Parathyroid adenoma (tissue), 2 donors: ENCODE measurements at regions not wholly inside any gene's neighbourhood (a gene's known extent, or its start where the extent isn't known, plus 50 kb on each side); places are given as distances from the start of the nearest gene placed in this dataset.

ENCODE experiments used
- H2AFZ ChIP-seq: fragments of 300-600 bp; sonication (generic); one replicate; pipeline ENCODE4 v1.7.0; 2017; ENCODE audit warnings: antibody characterized with exemption, mild to moderate bottlenecking
- H3K27ac ChIP-seq: fragments of 300-600 bp; sonication (generic); one replicate; pipeline ENCODE4 v1.7.0; 2017
- H3K27me3 ChIP-seq: fragments of 300-600 bp; sonication (generic); one replicate; pipeline ENCODE4 v1.7.0; 2017; ENCODE audit warnings: low read length; ENCODE audit not compliant: control insufficient read depth, insufficient read depth
- H3K36me3 ChIP-seq: fragments of 300-600 bp; sonication (generic); one replicate; pipeline ENCODE4 v1.7.0; 2017; ENCODE audit warnings: low read length; ENCODE audit not compliant: control insufficient read depth, insufficient read depth
- H3K4me1 ChIP-seq: fragments of 300-600 bp; sonication (generic); one replicate; pipeline ENCODE4 v1.7.0; 2017; ENCODE audit warnings: control low read depth
- H3K4me2 ChIP-seq: fragments of 300-600 bp; sonication (generic); one replicate; pipeline ENCODE4 v1.7.0; 2017; ENCODE audit warnings: low read length
- H3K4me3 ChIP-seq: fragments of 300-600 bp; sonication (generic); one replicate; pipeline ENCODE4 v1.7.0; 2017; ENCODE audit warnings: low read depth, low read length
- H3K79me2 ChIP-seq: fragments of 300-600 bp; sonication (generic); one replicate; pipeline ENCODE4 v1.7.0; 2017; ENCODE audit warnings: control low read depth
- H3K9ac ChIP-seq: fragments of 300-600 bp; sonication (generic); one replicate; pipeline ENCODE4 v1.7.0; 2017; ENCODE audit warnings: mild to moderate bottlenecking
- H3K9me3 ChIP-seq: fragments of 300-600 bp; sonication (generic); one replicate; pipeline ENCODE4 v1.7.0; 2017; ENCODE audit warnings: low read length; ENCODE audit not compliant: control insufficient read depth
- TF ChIP-seq, protein P1 (sequence below): fragments of 300-600 bp; sonication (generic); IDR thresholded peaks from one replicate; pipeline ENCODE4 v1.7.0; 2017; ENCODE audit warnings: antibody characterized with exemption, mild to moderate bottlenecking
- donor health status: primary hyperparathyroidism.

DNA sequence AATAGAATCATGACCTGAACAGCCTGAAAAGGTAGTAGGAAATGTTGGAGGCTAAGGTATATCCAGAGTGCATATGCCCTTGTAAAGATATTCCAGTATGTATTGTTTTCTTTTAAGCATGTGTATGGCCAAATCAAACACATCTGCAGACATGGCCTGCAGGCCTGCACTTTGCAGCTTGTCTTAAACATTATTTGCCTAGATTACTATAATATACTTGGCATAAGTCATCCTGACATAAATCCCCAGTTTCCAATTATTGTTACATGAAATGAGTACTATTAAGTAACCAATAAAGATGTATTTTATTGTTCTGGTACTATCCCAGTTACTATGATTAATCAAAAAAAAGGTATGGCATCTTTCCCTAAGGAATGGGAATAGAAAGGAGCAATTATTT, 169.1 kb upstream of the PTBP2 start:
- Histone ChIP-seq H3K36me3 (no peaks in the 10 kb centered on the region), H2AFZ (no peak overlapping the region)
- TF ChIP-seq, protein P1, sequence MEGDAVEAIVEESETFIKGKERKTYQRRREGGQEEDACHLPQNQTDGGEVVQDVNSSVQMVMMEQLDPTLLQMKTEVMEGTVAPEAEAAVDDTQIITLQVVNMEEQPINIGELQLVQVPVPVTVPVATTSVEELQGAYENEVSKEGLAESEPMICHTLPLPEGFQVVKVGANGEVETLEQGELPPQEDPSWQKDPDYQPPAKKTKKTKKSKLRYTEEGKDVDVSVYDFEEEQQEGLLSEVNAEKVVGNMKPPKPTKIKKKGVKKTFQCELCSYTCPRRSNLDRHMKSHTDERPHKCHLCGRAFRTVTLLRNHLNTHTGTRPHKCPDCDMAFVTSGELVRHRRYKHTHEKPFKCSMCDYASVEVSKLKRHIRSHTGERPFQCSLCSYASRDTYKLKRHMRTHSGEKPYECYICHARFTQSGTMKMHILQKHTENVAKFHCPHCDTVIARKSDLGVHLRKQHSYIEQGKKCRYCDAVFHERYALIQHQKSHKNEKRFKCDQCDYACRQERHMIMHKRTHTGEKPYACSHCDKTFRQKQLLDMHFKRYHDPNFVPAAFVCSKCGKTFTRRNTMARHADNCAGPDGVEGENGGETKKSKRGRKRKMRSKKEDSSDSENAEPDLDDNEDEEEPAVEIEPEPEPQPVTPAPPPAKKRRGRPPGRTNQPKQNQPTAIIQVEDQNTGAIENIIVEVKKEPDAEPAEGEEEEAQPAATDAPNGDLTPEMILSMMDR, result no peak

DNA sequence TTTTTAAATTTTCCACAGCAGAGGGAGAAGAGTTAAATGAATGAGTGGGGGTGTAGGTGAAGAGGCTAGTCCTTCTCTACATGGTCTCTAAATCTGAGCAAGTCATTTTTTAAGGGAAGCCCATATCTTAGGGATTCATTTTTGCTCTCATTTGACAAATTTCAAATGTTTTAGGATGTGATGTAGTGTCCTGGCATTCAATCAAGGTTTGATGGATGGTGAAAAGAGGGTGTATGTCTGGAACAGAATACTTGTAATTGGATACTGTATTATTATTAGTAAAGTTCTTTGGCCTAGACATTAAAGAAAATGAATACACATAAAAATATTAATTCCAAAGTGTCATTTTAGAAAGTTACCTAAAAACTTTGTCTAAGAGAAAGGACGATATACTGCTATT, 167.8 kb upstream of the PTBP2 start:
- Histone ChIP-seq H3K9me3 (no peaks in the 10 kb centered on the region), H3K4me3 (no peak overlapping the region), H3K9ac (no peak overlapping the region), H3K27me3 (no peaks in the 10 kb centered on the region), H2AFZ (no peak overlapping the region), H3K4me2 (no peak overlapping the region), H3K36me3 (no peaks in the 10 kb centered on the region), H3K79me2 (no peaks in the 10 kb centered on the region), H3K27ac (no peak overlapping the region), H3K4me1 (no peaks in the 10 kb centered on the region)
- TF ChIP-seq, protein P1, result no peak

More for the DNA sequence above, 169.1 kb upstream of the PTBP2 start:
- H3K4me3 ChIP-seq, result no peak overlapping the region
- H3K27me3 ChIP-seq, result no peaks in the 10 kb centered on the region
- no peak overlapping the region for H3K9ac ChIP-seq
- no peaks in the 10 kb centered on the region for H3K4me1 ChIP-seq
- H3K27ac ChIP-seq, result no peak overlapping the region
- no peaks in the 10 kb centered on the region for H3K79me2 ChIP-seq
- H3K9me3 ChIP-seq, result no peaks in the 10 kb centered on the region
- no peak overlapping the region for H3K4me2 ChIP-seq

DNA sequence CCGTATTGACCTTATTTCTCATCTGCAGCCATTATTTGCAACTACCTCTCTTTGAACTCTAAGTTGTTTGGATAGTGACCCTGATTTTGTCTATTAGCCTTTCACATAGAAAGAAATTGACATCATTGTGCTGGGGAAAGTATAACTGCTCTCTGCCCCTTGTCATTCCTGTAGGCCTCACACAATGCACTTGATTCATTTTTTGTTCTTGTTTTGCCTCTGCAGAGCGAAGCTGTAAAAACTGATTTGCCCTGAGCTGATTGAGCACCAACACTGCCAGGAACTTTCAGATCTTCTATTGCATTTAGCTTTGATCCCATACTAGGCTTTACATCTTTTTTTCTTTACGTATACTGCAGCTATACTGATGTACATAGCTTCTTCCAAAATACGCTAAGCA, 167.2 kb upstream of the PTBP2 start:
- no peak overlapping the region for H3K4me3 ChIP-seq
- H3K4me1 ChIP-seq, result no peaks in the 10 kb centered on the region
- no peaks in the 10 kb centered on the region for H3K36me3 ChIP-seq
- H3K9ac ChIP-seq, result no peak overlapping the region
- TF ChIP-seq, protein P1, result no peak
- H3K9me3 ChIP-seq, result no peaks in the 10 kb centered on the region
- H3K27me3 ChIP-seq, result no peaks in the 10 kb centered on the region
- H3K27ac ChIP-seq, result no peak overlapping the region
- H2AFZ ChIP-seq, result no peak overlapping the region
- no peaks in the 10 kb centered on the region for H3K79me2 ChIP-seq
- no peak overlapping the region for H3K4me2 ChIP-seq

DNA sequence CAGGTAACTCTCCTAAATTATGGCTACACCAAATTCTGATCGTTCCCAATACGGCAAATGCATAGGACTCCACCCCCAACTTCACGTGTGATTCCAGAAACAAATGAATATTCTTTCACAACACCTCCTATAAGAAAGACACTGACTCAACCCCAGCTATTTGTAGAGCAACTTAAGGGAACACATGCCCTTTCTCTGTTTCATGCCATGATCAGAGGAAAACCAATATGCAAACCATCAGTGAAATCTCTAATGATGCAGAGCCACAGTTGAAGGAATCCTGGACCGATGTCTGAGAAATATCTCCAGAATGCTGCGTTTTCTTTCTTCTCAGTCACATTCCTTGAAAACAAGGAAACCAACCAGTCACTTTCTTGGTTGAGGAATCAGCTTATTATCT, 164.2 kb upstream of the PTBP2 start:
- H2AFZ ChIP-seq, result no peak overlapping the region
- H3K27ac ChIP-seq, result no peak overlapping the region

DNA sequence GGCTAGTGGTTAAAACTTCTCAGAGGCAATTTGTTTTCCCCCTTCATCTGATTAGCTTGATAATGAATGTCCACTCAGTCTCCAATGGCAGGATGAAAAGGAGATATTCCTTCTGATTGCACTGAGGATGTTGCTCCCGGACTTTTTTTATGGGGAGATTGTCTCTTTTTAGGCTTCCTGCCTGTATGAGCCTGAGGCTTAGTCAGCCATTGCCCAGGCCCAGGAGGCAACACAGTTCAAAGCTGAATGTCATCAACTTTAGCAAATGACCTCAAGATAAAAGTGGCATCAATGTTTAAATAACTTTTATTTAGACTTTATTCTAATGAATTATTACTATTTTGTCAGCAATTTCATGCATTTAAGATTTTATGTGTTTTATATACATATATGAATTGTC, 162.9 kb upstream of the PTBP2 start:
- H3K27me3 ChIP-seq, result no peaks in the 10 kb centered on the region
- TF ChIP-seq, protein P1, result no peak
- H3K9me3 ChIP-seq, result no peaks in the 10 kb centered on the region
- H3K27ac ChIP-seq, result no peak overlapping the region
- H3K36me3 ChIP-seq, result no peaks in the 10 kb centered on the region
- H2AFZ ChIP-seq, result no peak overlapping the region
- no peaks in the 10 kb centered on the region for H3K79me2 ChIP-seq
- H3K4me3 ChIP-seq, result no peak overlapping the region
- no peak overlapping the region for H3K9ac ChIP-seq
- H3K4me1 ChIP-seq, result no peaks in the 10 kb centered on the region
- no peak overlapping the region for H3K4me2 ChIP-seq

More for the DNA sequence above, 164.2 kb upstream of the PTBP2 start:
- H3K4me2 ChIP-seq, result no peak overlapping the region
- H3K9me3 ChIP-seq, result no peaks in the 10 kb centered on the region
- H3K4me1 ChIP-seq, result no peaks in the 10 kb centered on the region
- no peak overlapping the region for H3K9ac ChIP-seq
- H3K36me3 ChIP-seq, result no peaks in the 10 kb centered on the region
- H3K79me2 ChIP-seq, result no peaks in the 10 kb centered on the region
- no peak overlapping the region for H3K4me3 ChIP-seq
- TF ChIP-seq, protein P1, result no peak
- H3K27me3 ChIP-seq, result no peaks in the 10 kb centered on the region
